Activated CD8-positive, alpha-beta T cell treated with anti-CD3 and anti-CD28 coated beads for 36 hours (primary cell): ENCODE measurements at regions not wholly inside any gene's neighbourhood (a gene's known extent, or its start where the extent isn't known, plus 50 kb on each side); places are given as distances from the start of the nearest gene placed in this dataset.
"Not testable (repeated sequence)": the region's sequence is repeated elsewhere in the genome, so short reads cannot be mapped to it uniquely, and the experiment has no call there.

Experiments
- ATAC-seq: fragments of 200-7000 bp; cut with Tn5 transposase; one replicate; pipeline ENCODE4 v1.10.0; 2021; ENCODE audit warnings: mild to moderate bottlenecking, moderate library complexity
- CTCF ChIA-PET: fragments of 350-600 bp; sonication (Branson Sonifier 250); formaldehyde crosslinking; loops from one replicate; lab custom pipeline; 2021; ENCODE audit warnings: antibody characterized with exemption; lab: Charles Lee
- POLR2A ChIA-PET: fragments of 350-600 bp; sonication (Branson Sonifier 250); formaldehyde crosslinking; loops from one replicate; lab custom pipeline; 2021; ENCODE audit warnings: antibody characterized with exemption; lab: Charles Lee
- DNase-seq: peaks from one replicate; pipeline ENCODE4 v3.0.0-alpha.2; 2020
- H3K27ac Mint-ChIP-seq: one replicate; pipeline ENCODE4 v1.8.0; 2021; ENCODE audit warnings: mild to moderate bottlenecking, mixed read lengths
- H3K27me3 Mint-ChIP-seq: one replicate; pipeline ENCODE4 v1.8.0; 2021; ENCODE audit warnings: mixed read lengths
- H3K36me3 Mint-ChIP-seq: one replicate; pipeline ENCODE4 v1.8.0; 2021; ENCODE audit warnings: low read depth, mixed read lengths
- H3K4me1 Mint-ChIP-seq: one replicate; pipeline ENCODE4 v1.8.0; 2021; ENCODE audit warnings: low read depth, mixed read lengths
- H3K4me3 Mint-ChIP-seq: one replicate; pipeline ENCODE4 v1.8.0; 2021; ENCODE audit warnings: mild to moderate bottlenecking, moderate library complexity, mixed read lengths
- H3K9me3 Mint-ChIP-seq: one replicate; pipeline ENCODE4 v1.8.0; 2021; ENCODE audit warnings: mixed read lengths
- CTCF ChIP-seq: fragments of 200-600 bp; IDR thresholded peaks from one replicate; pipeline ENCODE4 v1.8.0; 2022; ENCODE audit warnings: antibody characterized with exemption, mild to moderate bottlenecking
- intact Hi-C: fragments of 100-400 bp; cut with micrococcal nuclease; formaldehyde crosslinking; loops from one replicate; pipeline ENCODE4 v1.10.0; 2022

GRCh38 chr4:131566026-131566425 is 1583.1 kb upstream of the PCDH10 start:
- H3K27me3 Mint-ChIP-seq, result no peaks in the 10 kb centered on the region
- peaks cover 3% of the 10 kb centered on the region for H3K9me3 Mint-ChIP-seq
- TF ChIP-seq CTCF, result no peak
- ChIA-PET CTCF (no interaction called here), POLR2A (no interaction called here)
- ATAC-seq (no peak), DNase-seq (no peak)
- H3K27ac Mint-ChIP-seq, result no peak overlapping the region
- no peaks in the 10 kb centered on the region for H3K4me1 Mint-ChIP-seq
- intact Hi-C loops, result no loop called here
- H3K4me3 Mint-ChIP-seq, result no peak overlapping the region
- no peaks in the 10 kb centered on the region for H3K36me3 Mint-ChIP-seq

GRCh38 chr4:131584587-131584986 is 1564.5 kb upstream of the PCDH10 start:
- ATAC-seq (no peak), DNase-seq (no peak)
- ChIA-PET CTCF (no interaction called here), POLR2A (no interaction called here)
- intact Hi-C loops, result no loop called here
- TF ChIP-seq CTCF, result no peak
- H3K4me1 Mint-ChIP-seq, result no peaks in the 10 kb centered on the region
- no peaks in the 10 kb centered on the region for H3K27me3 Mint-ChIP-seq
- H3K36me3 Mint-ChIP-seq, result no peaks in the 10 kb centered on the region
- peaks cover 4% of the 10 kb centered on the region for H3K9me3 Mint-ChIP-seq
- H3K4me3 Mint-ChIP-seq, result no peak overlapping the region
- no peak overlapping the region for H3K27ac Mint-ChIP-seq

GRCh38 chr4:131595140-131595539 is 1554.0 kb upstream of the PCDH10 start:
- ChIA-PET CTCF (no interaction called here), POLR2A (no interaction called here)
- Mint-ChIP-seq H3K9me3 (no peaks in the 10 kb centered on the region), H3K27me3 (no peaks in the 10 kb centered on the region), H3K36me3 (no peaks in the 10 kb centered on the region), H3K27ac (no peak overlapping the region), H3K4me1 (no peaks in the 10 kb centered on the region), H3K4me3 (no peak overlapping the region)
- intact Hi-C loops, result no loop called here
- DNase-seq (no peak), ATAC-seq (no peak)
- TF ChIP-seq CTCF, result no peak

GRCh38 chr4:131603705-131604104 is 1545.4 kb upstream of the PCDH10 start:
- Mint-ChIP-seq H3K9me3 (no peaks in the 10 kb centered on the region), H3K4me3 (no peak overlapping the region), H3K4me1 (no peaks in the 10 kb centered on the region), H3K27ac (no peak overlapping the region), H3K36me3 (no peaks in the 10 kb centered on the region), H3K27me3 (no peaks in the 10 kb centered on the region)
- no peak for TF ChIP-seq CTCF
- ChIA-PET POLR2A (no interaction called here), CTCF (no interaction called here)
- no peak for ATAC-seq
- DNase-seq, result no peak
- intact Hi-C loops, result no loop called here

GRCh38 chr4:131609039-131609438 is 1540.1 kb upstream of the PCDH10 start:
- H3K27ac Mint-ChIP-seq, result no peak overlapping the region
- CTCF ChIA-PET, result no interaction called here
- no peaks in the 10 kb centered on the region for H3K9me3 Mint-ChIP-seq
- H3K4me3 Mint-ChIP-seq, result no peak overlapping the region
- no peaks in the 10 kb centered on the region for H3K36me3 Mint-ChIP-seq
- ATAC-seq, result no peak
- H3K4me1 Mint-ChIP-seq, result no peaks in the 10 kb centered on the region
- TF ChIP-seq CTCF, result no peak
- intact Hi-C loops, result no loop called here
- no peak for DNase-seq
- H3K27me3 Mint-ChIP-seq, result no peaks in the 10 kb centered on the region
- POLR2A ChIA-PET, result no interaction called here

GRCh38 chr4:131610517-131610916 is 1538.6 kb upstream of the PCDH10 start:
- H3K27me3 Mint-ChIP-seq, CTCF ChIA-PET, POLR2A ChIA-PET, H3K4me1 Mint-ChIP-seq, ATAC-seq, H3K36me3 Mint-ChIP-seq, DNase-seq, H3K4me3 Mint-ChIP-seq, intact Hi-C loops, H3K9me3 Mint-ChIP-seq, H3K27ac Mint-ChIP-seq: not testable (repeated sequence)
